ENCODE measurements at regions not wholly inside any gene's neighbourhood (a gene's known extent, or its start where the extent isn't known, plus 50 kb on each side); places are given as distances from the start of the nearest gene placed in this dataset.

DNA sequence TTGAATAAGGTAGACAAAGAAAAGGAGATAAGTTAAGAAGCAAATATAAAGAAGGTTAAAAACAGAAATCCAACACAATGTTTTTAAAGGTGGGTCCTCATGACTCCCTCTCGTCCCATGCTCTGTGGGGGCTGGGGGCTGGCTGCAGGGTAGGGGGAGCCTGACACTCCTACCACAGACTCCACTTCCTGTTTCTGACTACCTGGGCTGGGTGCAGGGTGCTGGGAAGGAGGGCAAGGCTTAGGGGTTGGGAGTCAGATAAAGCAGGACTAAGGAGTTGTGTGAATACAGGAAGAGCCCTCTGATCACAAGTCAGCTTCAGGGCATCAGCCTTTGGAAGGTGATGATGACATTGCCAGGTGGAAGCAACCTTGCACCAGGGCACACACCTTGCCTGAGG, 277.0 kb upstream of the SGK1 start:
- no peak for TF ChIP-seq POLR2AphosphoS5 (IDR thresholded peaks at IDR 0.05)
- TF ChIP-seq, protein P1, sequence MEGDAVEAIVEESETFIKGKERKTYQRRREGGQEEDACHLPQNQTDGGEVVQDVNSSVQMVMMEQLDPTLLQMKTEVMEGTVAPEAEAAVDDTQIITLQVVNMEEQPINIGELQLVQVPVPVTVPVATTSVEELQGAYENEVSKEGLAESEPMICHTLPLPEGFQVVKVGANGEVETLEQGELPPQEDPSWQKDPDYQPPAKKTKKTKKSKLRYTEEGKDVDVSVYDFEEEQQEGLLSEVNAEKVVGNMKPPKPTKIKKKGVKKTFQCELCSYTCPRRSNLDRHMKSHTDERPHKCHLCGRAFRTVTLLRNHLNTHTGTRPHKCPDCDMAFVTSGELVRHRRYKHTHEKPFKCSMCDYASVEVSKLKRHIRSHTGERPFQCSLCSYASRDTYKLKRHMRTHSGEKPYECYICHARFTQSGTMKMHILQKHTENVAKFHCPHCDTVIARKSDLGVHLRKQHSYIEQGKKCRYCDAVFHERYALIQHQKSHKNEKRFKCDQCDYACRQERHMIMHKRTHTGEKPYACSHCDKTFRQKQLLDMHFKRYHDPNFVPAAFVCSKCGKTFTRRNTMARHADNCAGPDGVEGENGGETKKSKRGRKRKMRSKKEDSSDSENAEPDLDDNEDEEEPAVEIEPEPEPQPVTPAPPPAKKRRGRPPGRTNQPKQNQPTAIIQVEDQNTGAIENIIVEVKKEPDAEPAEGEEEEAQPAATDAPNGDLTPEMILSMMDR (IDR thresholded peaks at IDR 0.05) = no peak
- no peak for TF ChIP-seq EP300 (IDR thresholded peaks at IDR 0.05)
- TF ChIP-seq POLR2A (IDR thresholded peaks at IDR 0.05) = no peak
- 94% methylated on average over 1 of the region's 1 CpG for WGBS, 2 donors
- DNase-seq = no peak

DNA sequence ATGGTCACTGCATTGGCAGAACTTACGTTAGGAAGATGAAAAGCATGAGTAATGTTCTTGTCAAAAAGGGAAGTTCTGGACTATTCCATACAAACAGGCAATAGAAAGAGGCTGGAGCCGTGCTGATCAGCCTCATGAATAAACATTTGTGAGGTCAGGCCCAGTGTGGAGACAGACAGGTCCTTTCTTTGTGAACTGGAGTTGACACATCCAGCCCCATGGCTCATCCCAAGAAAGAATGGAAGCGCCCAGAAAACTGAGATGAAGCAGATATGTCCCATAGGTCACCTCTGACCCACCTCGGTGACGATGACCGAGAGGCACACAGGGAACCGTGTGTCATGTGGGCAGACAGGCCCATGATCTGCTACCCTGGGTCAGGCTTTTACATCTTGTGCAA, 276.0 kb upstream of the SGK1 start:
- Histone ChIP-seq H3K4me1 (no peaks in the 10 kb centered on the region), H3K27me3 (no peaks in the 10 kb centered on the region), H3K27ac (no peak overlapping the region), H3K9me3 (no peaks in the 10 kb centered on the region), H3K4me3 (no peak overlapping the region), H3K36me3 (no peaks in the 10 kb centered on the region)
- WGBS, 2 donors = 74 to 87% methylated on average over 7 of the region's 7 CpGs
- DNase-seq = no peak
- intact Hi-C loops (cut with DNase I) = no loop called here
- TF ChIP-seq POLR2AphosphoS5 (IDR thresholded peaks at IDR 0.05) = no peak
- TF ChIP-seq, protein P1 (IDR thresholded peaks at IDR 0.05) = no peak
- TF ChIP-seq POLR2A (IDR thresholded peaks at IDR 0.05) = no peak
- no peak for TF ChIP-seq EP300 (IDR thresholded peaks at IDR 0.05)

More for the DNA sequence above, 277.0 kb upstream of the SGK1 start:
- no peak overlapping the region for H3K27ac ChIP-seq
- no peaks in the 10 kb centered on the region for H3K36me3 ChIP-seq
- no peaks in the 10 kb centered on the region for H3K9me3 ChIP-seq
- H3K27me3 ChIP-seq = no peaks in the 10 kb centered on the region
- H3K4me3 ChIP-seq = no peak overlapping the region
- H3K4me1 ChIP-seq = no peaks in the 10 kb centered on the region
- intact Hi-C loops (cut with DNase I) = no loop called here

DNA sequence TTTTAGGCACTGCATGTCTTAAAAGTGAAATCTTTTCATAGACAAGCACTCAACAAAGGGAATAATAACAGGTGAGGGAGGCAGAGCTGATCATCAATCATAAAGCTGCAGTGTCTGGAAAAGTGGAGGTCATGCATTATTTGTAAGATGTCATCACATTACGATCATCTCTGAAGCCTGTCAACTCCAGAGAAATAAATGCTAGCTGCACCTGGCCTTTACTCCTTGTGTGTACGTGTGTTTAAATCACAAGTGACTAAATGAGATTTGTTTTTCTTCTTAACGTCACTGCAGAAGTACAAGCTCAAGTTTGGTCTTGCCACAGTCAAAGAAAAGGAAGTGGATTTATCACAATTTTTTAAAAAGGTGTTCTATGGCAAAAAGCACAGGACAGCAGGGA, 275.5 kb upstream of the SGK1 start:
- no peak for DNase-seq
- WGBS, 2 donors = 79 to 80% methylated on average over 3 of the region's 3 CpGs
- intact Hi-C loops (cut with DNase I) = no loop called here

DNA sequence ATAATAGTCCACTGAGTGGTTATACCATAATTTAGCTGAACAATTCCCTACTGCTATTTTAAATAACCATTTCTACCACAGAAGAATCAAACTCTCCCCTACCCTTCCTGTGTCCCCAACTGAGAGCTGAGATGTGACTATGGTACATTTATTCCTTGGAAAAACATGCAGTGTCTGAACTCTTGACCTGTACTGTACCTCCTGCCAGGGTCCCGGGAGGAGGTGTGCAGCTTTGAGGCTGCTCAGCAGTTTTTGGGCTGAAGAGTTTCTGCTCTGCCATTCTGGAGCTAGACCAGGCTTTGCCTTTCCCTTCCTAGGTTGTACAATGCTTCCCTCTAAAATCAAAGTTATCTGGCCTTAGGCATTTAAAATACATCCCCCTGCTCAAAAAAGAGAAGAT, 275.1 kb upstream of the SGK1 start:
- TF ChIP-seq, protein P1 (IDR thresholded peaks at IDR 0.05) = no peak
- H3K27ac ChIP-seq = no peak overlapping the region
- 79 to 80% methylated on average over 1 of the region's 1 CpG for WGBS, 2 donors
- H3K4me1 ChIP-seq = no peaks in the 10 kb centered on the region
- intact Hi-C loops (cut with DNase I) = no loop called here
- H3K9me3 ChIP-seq = no peaks in the 10 kb centered on the region
- no peak overlapping the region for H3K4me3 ChIP-seq
- no peaks in the 10 kb centered on the region for H3K27me3 ChIP-seq
- no peak for DNase-seq
- H3K36me3 ChIP-seq = no peaks in the 10 kb centered on the region

More for the DNA sequence above, 275.5 kb upstream of the SGK1 start:
- H3K4me1 ChIP-seq = no peaks in the 10 kb centered on the region
- H3K4me3 ChIP-seq = no peak overlapping the region
- TF ChIP-seq POLR2A (IDR thresholded peaks at IDR 0.05) = no peak
- TF ChIP-seq, protein P1 (IDR thresholded peaks at IDR 0.05) = no peak
- no peak for TF ChIP-seq EP300 (IDR thresholded peaks at IDR 0.05)
- TF ChIP-seq POLR2AphosphoS5 (IDR thresholded peaks at IDR 0.05) = no peak
- no peaks in the 10 kb centered on the region for H3K27me3 ChIP-seq
- no peaks in the 10 kb centered on the region for H3K9me3 ChIP-seq
- no peaks in the 10 kb centered on the region for H3K36me3 ChIP-seq
- no peak overlapping the region for H3K27ac ChIP-seq

DNA sequence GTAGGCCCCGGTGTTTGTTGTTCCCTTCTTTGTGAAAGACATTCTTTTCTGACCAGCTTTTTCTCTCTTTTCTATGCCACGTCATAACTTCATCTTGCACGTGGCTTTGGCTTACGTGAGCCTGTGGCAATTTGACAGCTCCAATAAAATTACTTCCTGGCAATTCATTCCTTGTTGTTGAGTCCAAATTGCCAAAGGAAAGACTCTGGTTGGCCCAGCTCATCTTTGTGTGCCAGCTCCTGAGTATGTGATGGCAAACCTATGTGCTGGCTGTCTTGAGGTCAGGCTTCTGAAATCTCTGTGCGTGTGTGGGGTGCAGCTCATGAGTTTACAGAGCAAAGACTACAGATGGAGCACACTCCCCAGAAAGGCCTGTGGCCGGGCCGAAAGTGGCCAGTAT, 272.5 kb upstream of the SGK1 start:
- Histone ChIP-seq H3K4me3 (no peak overlapping the region), H3K9me3 (no peaks in the 10 kb centered on the region), H3K36me3 (no peaks in the 10 kb centered on the region), H3K27ac (no peak overlapping the region), H3K4me1 (no peaks in the 10 kb centered on the region), H3K27me3 (no peaks in the 10 kb centered on the region)
- intact Hi-C loops (cut with DNase I) = no loop called here
- no peak for DNase-seq
- TF ChIP-seq POLR2A (IDR thresholded peaks at IDR 0.05) = no peak
- WGBS, 2 donors = 77 to 88% methylated on average over 7 of the region's 7 CpGs
